DOHH2 (cell line): ENCODE measurements at regions not wholly inside any gene's neighbourhood (a gene's known extent, or its start where the extent isn't known, plus 50 kb on each side); places are given as distances from the start of the nearest gene placed in this dataset.

ENCODE experiments used
- CTCF ChIP-seq: fragments of 200-600 bp; sonication (generic); IDR thresholded peaks from one replicate; pipeline ENCODE4 v1.5.1; 2014; ENCODE audit warnings: antibody characterized with exemption, mild to moderate bottlenecking, low read depth, low read length; ENCODE audit not compliant: poor library complexity, severe bottlenecking
- EZH2phosphoT487 ChIP-seq: fragments of 200-600 bp; sonication (generic); IDR thresholded peaks from 2 replicates; pipeline ENCODE4 v1.6.1; 2017; ENCODE audit warnings: borderline replicate concordance, mild to moderate bottlenecking, antibody characterized with exemption, low read length, moderate library complexity, mixed read lengths

- no peak for TF ChIP-seq CTCF
- TF ChIP-seq EZH2phosphoT487, result no peak
These were observed 105.2 kb upstream of the RAD23B start for GRCh38 chr9:107177857-107178256.
